HL-60 (cell line): ENCODE measurements at regions not wholly inside any gene's neighbourhood (a gene's known extent, or its start where the extent isn't known, plus 50 kb on each side); places are given as distances from the start of the nearest gene placed in this dataset.

ENCODE experiments used
- POLR2AphosphoS5 ChIP-seq: IDR thresholded peaks from 2 replicates; pipeline ENCODE4 v1.6.1; 2012; ENCODE audit warnings: low read depth
- SPI1 ChIP-seq: IDR thresholded peaks from 2 replicates; pipeline ENCODE4 v1.6.1; 2012; ENCODE audit warnings: low read depth, mild to moderate bottlenecking, borderline replicate concordance
- TF ChIP-seq, protein P1 (sequence below): IDR thresholded peaks from one replicate; pipeline ENCODE4 v1.5.1; 2011; ENCODE audit warnings: low read length, control low read depth, inconsistent platforms; ENCODE audit not compliant: insufficient read depth

DNA sequence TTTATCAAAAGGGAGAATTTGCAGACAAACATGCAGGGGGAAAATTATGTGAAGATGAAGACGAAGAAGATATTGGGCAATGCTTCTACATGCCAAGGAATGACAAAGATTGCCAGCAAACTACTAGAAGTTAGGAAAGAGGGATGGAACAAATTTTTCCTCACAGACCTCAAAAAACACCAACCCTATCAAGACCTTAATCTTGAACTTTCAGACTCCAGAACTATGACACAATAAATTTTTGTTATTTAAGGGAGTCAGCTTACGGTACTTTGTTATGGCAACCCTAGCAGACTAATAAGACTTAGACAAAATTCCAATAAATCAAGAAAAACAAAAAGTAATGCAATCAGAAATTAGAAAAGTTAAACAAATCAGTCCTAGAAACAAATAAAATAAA is 280.0 kb upstream of the GNAI1 start:
- TF ChIP-seq, protein P1, sequence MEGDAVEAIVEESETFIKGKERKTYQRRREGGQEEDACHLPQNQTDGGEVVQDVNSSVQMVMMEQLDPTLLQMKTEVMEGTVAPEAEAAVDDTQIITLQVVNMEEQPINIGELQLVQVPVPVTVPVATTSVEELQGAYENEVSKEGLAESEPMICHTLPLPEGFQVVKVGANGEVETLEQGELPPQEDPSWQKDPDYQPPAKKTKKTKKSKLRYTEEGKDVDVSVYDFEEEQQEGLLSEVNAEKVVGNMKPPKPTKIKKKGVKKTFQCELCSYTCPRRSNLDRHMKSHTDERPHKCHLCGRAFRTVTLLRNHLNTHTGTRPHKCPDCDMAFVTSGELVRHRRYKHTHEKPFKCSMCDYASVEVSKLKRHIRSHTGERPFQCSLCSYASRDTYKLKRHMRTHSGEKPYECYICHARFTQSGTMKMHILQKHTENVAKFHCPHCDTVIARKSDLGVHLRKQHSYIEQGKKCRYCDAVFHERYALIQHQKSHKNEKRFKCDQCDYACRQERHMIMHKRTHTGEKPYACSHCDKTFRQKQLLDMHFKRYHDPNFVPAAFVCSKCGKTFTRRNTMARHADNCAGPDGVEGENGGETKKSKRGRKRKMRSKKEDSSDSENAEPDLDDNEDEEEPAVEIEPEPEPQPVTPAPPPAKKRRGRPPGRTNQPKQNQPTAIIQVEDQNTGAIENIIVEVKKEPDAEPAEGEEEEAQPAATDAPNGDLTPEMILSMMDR, result no peak
- TF ChIP-seq POLR2AphosphoS5, result no peak
- TF ChIP-seq SPI1, result no peak
